Kidney glomerular epithelial cell (primary cell): ENCODE measurements at regions not wholly inside any gene's neighbourhood (a gene's known extent, or its start where the extent isn't known, plus 50 kb on each side); places are given as distances from the start of the nearest gene placed in this dataset.

Experiments
- DNase-seq: peaks from one replicate; lab custom pipeline; 2025; lab: John Stamatoyannopoulos, UW

- no peak for DNase-seq
These were observed 86.5 kb upstream of the PRLR start for GRCh38 chr5:35316611-35317274.

GRCh38 chr5:35313291-35313690, 83.0 kb upstream of the PRLR start:
- DNase-seq = peak; percentile 59

DNA sequence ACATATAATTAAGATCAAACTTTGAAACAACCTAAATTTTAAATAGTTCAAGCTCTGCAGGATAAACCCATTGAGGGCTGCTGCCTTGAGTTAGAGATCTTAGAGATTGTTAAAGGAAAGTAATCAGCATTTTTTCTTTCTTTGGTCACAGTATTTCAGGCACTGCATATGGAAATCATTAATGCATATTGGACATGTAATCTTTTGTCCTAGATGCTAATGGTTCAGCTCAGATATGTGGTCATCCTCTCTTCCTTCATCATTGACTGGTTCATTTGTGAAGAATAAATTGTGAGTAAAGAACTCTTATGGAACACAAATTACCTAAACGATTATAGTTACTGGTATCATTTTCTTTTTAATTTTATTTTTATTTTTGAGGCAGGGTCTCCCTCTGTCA, 82.0 kb upstream of the PRLR start:
- DNase-seq = no peak

DNA sequence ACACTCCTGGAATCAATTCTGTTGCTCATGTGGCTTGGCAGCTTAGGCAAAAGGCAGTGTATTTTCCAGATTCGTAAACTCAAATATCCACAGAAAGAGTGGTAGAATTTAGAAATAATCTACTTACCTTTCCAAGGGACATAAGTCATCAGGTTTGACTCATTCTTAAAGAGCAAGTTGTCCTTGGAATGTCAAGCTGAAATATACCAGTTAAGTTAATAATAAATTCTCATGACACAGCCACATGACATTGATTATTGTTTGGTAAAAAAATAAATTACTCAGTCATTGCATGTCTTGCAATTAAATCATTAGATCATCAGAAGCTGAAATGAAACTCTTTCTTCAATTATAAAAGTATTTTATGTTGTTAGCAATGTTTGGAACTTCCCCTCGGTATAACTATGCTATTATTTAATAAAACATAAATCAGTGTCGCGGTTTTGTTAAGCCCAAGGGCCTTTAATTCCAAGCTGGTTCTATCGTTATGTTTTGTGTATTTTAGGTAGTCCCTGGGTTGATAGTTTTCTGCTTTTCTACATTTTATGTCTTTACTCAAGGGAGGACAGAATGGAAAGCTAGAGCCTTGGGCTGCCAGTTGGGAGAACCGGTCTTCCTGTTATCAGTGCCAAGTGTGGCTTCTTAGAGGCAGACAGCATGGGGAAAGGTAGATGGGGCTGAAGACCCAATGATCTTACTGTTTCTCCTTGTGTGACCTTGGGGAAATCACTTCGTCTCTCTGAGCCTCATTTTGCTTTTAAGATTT, 79.3 kb upstream of the PRLR start:
- no peak for DNase-seq

DNA sequence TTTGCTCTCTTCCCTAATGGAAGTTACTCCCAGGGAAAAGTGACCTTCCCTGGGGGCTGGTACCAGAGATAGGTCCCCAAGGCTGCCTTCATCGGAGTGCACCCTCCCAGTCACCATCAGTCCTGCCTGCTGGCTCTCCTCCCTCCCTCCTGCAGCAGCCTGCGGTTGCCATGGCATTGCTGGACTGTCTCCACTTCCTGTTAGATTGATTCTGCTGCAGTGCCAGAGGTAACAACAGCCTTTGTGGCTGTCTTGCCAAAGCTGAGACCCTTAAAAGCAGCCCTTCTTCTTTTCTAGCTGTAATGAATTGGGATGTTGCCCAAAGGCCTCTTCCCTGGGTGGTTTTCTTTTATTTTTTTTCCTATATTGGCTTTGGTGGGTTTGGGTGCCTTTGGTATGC, 78.1 kb upstream of the PRLR start:
- no peak for DNase-seq

- DNase-seq = no peak
These were observed 76.6 kb upstream of the PRLR start for GRCh38 chr5:35306716-35307365.

DNA sequence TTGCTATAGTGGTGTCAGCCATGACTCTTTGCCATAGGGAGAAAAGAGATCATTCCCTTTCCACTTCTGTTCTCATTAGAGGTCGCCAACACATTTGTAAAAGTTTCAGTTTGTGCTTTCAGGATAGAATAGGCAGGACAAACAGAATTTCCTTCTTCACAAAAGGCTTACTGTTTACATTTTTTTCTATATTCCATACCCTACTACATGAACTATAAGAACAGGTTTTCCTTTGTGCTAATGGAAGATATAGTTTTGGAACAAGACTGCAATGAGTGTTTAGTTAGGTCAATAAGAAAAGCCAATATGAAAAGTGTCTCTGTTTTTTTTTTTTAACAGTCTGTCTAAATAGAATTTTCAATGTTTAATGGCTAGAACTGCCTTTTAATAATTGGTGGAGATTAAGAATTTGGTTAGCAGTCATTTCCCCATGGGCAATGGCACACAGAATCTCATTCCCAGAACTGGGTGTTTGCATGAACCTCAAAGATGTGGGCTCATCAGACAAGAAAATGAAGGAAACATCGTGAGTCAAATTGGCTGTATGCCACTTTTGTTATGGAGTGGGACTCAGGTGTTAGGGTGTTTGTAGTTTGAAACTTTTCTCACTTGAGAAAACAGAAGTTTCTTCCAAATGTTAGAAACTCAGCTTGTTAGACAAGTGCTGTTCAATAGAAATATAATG, 75.2 kb upstream of the PRLR start:
- DNase-seq = no peak

- DNase-seq = no peak
These were observed 74.0 kb upstream of the PRLR start for GRCh38 chr5:35304291-35304690.

DNA sequence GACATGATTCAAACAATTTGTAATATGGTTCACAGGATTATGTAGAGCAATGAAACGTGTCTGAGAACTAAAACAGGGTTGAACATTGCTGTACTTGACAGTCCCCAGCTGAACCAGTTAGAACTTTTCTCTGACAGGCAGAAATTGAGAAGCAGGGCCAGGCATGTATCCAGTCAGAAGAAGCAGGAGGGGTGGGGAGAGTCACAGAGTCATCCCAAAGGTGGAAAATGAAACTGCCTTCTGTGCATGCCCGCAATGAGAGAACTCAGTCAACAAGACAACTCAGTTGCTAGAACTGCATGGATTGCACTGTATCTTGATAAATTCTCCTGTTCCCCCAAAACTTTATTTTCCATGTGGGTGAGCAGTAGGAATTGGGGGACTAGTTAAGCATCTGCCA, 72.9 kb upstream of the PRLR start:
- no peak for DNase-seq

DNA sequence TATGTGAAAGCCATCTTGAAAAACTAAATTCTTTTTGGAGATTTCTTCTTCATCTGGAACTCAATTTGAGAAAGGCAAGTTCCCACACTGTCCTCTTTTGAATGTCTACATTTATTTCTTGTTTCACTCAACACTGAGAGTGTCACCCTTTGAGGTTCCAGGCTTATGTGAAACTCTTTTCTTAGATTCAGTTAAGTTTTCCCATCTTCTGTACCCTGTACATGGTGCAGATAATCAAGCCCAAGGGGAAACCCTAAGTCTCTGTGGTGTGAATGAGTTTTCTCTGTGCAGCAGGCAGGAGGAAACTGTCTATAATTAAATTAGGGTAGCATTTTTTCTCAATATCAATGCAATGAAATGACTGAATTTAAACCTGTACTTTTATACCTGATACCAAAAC, 72.3 kb upstream of the PRLR start:
- DNase-seq = no peak

- no peak for DNase-seq
These were observed 67.5 kb upstream of the PRLR start for GRCh38 chr5:35297755-35298154.

GRCh38 chr5:35294976-35295375, 64.7 kb upstream of the PRLR start:
- DNase-seq = no peak

- DNase-seq = no peak
These were observed 63.7 kb upstream of the PRLR start for GRCh38 chr5:35294017-35294416.

- DNase-seq = no peak
These were observed 55.1 kb upstream of the PRLR start for GRCh38 chr5:35285435-35285834.

DNA sequence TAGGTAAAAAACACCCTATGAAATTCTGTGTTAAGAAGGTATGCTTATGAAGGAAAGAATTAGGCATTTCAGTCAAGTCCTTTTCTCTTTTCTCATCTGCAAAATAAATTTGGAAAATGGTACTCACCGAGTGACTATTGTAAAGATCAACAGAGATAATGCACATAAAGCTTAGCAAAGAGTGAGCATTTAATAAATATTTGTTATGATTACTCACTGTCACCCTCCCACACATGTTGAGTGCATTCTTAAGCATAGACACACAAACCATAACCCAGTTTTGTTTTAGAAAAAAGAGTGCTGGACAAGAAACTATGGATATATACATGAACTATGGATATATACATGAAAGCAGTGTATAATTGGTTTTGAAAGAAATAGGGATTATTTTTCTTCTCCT, 54.7 kb upstream of the PRLR start:
- peak; percentile 3 for DNase-seq

DNA sequence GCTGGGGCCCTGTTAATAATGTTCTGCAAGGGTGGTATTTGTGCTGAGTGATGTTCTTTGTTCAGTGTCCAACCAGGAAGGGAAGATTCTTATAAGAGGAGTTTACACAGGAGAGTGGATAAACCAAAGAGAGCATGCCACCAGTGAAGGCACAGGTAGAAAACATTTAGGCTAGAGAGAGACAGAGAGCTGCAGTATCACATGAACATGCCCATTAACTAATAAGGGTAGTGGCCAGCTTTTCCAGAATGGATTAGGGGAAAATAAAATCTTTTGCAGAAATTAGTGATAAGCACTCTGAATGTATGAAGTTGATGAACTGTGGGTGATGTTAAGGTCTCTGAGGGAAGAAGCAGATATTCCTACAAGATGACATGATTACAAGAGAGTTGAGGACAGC, 54.1 kb upstream of the PRLR start:
- no peak for DNase-seq

- no peak for DNase-seq
These were observed 52.5 kb upstream of the PRLR start for GRCh38 chr5:35282810-35283209.

DNA sequence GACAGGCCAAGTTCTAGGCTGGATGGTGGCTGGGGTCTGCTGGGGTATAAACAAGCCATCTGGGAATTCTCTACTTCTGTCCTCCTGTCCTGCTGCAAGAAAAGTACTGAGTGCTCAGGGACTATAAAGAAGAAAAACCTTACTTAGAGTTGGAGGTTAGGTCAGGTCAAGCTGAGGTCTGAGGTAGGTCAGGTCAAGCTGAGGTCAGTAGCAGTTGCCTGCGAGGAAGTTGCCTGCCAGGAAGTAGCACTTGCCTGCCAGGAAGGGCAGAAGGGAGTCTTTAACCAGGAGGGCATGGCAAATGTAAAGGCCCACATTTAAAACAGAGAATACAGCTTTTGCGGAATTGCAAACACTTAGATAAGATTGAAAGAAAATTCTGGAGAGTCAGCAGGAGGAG, 51.3 kb upstream of the PRLR start:
- DNase-seq = no peak
